ENCODE measurements at regions not wholly inside any gene's neighbourhood (a gene's known extent, or its start where the extent isn't known, plus 50 kb on each side); places are given as distances from the start of the nearest gene placed in this dataset.
"Not testable (repeated sequence)": the region's sequence is repeated elsewhere in the genome, so short reads cannot be mapped to it uniquely, and the experiment has no call there.

DNA sequence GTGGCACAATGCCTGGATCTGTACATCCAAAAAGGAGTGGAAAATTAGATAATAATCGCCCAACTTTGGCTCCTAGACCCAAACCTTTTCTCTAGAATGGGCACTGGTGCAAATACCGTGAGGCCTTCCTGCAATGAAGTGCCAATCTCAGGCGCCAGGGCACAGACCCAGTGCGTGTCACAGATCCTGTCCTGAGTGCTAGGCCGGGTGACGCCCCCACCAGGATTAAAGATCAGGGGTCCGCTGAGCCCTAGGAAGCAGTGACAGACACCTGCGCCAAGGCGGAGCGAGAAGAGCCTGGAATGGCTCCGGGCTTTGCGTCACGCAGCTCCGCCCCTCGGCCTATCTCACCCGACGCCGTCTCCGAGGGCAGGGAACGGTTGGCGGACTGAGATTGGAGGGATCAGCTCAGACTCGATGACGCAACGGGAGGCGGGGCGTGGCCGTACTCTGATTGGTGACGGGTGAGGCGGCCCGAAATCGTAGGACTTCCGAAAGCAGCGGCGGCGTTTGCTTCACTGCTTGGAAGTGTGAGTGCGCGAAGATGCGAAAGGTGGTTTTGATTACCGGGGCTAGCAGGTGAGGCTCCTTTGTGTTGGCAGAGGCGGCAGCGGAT, 261.9 kb downstream of the ZNF37A start:
- POLR2A ChIA-PET, CTCF ChIA-PET: not testable (repeated sequence)

DNA sequence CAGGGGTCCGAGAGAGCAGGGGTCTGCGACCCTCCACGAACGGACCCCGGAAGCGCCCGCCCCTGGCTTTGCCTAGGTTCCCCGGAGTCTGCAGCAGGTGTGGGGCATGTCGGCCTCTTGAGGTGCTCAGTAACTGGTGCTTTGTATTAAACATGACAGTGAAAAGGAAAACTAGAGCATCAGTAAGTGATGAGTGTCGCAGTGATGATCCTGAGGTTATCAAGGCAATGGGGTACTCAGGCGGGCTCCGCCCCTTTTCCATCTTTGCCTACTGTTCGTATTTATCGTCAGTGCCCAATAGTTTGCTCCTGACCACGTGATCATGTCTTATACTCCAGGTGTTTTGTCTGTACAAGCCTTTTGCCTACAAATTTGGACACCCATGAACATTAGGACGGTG, 262.4 kb downstream of the ZNF37A start:
- CTCF ChIA-PET, POLR2A ChIA-PET: not testable (repeated sequence)

DNA sequence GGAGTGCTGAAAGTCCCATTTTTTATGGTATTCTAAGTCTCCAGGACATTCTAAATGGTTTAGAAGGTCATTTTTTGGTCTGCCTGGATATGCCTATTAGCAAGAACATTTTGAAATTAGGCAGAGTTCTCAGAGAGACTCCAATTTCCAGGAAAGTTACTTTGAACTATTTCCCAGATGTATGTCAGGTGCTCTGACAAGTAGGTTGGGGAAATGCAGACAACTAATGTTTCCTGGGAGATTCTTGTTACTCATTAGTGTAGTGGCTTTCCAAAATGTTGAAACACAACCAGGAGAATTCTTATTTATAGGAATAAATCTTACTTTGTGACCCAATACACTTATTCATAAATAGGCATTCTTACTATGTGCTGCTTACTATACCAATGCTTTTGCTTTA, 268.4 kb downstream of the ZNF37A start:
- POLR2A ChIA-PET, CTCF ChIA-PET: not testable (repeated sequence)

DNA sequence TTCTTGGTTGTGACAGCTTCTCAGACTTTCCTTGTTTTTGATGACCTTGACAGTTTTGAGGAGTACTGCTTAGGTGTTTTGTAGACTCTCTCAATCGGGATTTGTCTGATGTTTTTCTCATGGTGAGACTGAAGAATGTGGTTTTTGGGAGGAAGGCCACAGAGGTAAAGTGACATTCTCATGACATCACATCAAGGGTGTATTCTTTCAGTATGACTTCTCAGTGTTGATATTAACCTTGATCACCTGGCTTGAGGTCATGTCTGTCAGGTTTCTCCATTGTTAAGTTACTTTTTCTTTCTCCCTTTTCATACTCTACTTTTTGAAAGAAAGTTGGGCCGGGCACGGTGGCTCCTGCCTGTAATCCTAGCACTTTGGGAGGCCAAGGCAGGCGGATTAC, 269.9 kb downstream of the ZNF37A start:
- CTCF ChIA-PET, POLR2A ChIA-PET: not testable (repeated sequence)

DNA sequence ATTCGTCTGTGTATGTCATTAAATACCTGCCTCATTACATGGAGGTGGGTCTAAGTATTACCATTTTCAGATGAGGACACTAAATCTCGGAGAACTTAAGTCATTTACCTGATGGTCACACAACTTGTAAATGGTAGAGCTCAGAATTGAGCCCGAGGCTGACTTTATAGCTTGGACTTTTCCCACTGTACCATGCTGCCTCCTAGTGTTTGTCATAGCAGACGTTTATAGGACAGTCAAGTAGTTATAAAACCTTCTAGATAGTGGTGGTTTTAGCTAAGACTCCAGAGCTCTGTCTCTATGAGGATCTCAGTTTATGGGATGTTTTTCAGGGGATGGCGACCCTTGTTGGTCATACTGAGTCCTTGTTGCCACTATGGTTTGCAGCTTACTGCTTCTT, 271.8 kb downstream of the ZNF37A start:
- CTCF ChIA-PET, POLR2A ChIA-PET: not testable (repeated sequence)

DNA sequence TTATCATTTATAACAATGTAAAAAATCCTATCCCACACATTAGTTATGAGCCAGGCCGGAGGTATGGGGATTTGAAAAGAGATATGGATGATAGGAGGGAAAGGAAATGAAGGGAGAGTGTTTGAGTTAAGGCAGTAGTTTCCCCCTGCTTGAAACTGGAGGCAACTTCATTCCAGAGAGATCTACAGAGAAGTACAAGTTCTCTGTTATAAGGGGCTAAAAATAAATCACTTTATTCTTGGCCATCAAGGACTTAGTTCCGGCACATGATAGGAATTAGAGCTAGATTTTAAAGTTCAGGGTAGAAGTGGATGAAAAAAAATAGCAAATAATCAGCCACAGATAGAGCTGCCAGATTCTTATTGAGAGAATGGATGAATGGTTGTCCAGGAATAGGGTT, 289.7 kb downstream of the ZNF37A start:
- POLR2A ChIA-PET, CTCF ChIA-PET: not testable (repeated sequence)

DNA sequence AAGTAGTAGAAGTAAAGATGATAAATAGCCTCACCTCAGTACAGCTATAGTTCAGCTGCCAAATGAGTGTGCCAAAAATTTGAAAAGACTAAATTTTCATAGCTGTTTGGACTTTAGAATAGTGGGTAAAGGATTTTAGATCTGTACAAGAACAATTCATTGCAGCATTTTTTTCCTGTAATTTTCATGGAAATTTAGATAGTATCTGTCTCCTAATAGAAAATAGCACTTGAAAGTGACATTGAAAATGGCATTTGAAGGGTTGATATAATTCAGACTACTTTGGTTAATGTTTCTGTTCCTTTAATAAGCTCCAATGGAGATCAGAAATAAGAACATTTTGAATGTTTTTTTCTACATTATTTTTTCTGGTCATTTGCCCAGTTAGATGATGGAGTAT, 292.7 kb downstream of the ZNF37A start:
- CTCF ChIA-PET, POLR2A ChIA-PET: not testable (repeated sequence)

DNA sequence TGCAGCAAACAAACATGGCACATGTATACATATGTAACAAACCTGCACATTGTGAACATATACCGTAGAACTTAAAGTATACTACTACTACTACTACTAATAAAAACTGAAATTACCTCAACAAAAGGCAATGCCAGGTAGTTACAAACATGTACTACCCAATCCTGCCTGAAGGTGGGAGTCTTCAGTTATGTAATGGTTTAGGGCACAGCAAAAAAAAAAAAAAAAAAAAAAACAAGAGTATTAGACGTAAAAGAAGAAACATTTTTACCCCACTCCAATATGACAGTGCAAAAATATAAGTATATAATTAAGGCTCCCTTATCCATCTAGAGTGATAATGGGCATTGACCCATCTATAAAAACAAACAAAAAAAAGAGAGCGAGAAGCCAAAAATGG, 296.6 kb downstream of the ZNF37A start:
- CTCF ChIA-PET, POLR2A ChIA-PET: not testable (repeated sequence)

DNA sequence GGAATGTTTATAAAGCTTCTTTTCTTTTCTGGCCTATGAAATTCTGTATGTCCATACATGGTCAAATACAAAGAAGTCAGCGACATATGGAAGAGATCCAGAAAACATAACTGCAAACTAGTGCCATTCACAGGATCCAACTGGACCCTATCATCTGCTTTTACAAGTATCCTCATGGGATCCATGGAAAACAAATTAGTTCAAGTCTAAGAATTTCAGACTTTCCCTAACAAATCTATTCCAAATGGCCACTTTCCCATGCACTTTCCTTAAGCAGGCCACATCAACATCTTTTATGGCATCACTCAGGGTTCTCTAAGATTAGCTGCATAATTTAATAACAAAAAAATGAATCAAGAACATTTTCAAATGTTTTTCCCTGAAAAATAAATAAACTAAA, 301.3 kb downstream of the ZNF37A start:
- CTCF ChIA-PET, POLR2A ChIA-PET: not testable (repeated sequence)

DNA sequence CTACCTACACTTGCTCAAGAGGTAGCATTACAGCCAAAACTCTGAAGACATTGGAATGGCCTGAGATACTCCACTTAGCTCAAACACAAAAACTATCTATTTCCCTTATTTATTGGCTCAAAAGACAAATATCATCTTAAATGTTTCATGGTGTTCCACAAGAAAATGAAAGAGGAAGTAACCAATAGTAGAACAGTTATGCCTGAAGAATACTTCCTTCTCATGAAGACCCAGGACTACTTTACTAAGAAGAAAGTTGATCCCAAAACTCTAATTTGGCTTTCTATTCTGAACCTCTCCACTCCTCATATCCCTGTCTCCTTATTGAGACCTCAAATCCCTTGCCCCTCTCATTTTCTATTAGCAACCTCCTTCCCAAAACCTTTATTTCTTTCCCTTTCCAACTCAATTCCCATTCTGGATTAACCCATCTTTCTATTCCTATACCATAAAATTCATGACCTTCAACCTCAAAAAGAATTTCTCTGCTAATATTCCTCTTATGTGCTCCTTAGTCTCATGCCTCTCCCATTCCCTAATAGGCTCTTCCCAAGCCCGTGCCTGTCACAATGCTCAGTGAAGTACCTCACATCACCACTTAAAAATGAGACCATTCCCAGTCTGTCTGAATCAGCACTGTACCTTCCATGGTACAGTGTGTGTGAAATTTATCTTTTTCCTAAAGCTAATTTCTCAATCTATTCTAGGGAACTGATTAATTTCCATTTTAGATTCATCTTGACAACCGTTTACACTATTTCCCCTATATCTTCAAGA, 302.2 kb downstream of the ZNF37A start:
- CTCF ChIA-PET, POLR2A ChIA-PET: not testable (repeated sequence)

DNA sequence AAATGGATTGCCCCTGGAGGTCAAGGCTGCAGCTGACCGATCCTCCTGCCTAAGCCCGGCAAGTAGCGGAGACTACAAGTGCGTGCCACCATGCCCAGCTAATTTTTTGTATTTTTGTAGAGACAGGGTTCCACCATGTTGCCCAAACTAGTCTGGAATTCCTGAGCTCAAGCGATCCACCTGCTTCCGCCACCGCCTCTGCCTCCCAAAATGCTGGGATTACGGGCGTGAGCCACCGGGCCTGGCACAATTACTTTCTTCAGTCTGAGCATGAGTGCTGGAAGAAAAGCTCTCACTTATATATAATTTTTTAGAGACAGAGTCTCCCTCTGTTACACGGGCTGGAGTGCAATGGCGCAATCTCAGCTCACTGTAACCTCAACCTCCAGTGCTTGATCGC, 307.4 kb downstream of the ZNF37A start:
- POLR2A ChIA-PET: interaction anchor here (1.1 kb wide), 1 partner anchor 543 kb away, joined by 3 read pairs; no protein-coding TSS in a partner anchor
- CTCF ChIA-PET: not testable (repeated sequence)

DNA sequence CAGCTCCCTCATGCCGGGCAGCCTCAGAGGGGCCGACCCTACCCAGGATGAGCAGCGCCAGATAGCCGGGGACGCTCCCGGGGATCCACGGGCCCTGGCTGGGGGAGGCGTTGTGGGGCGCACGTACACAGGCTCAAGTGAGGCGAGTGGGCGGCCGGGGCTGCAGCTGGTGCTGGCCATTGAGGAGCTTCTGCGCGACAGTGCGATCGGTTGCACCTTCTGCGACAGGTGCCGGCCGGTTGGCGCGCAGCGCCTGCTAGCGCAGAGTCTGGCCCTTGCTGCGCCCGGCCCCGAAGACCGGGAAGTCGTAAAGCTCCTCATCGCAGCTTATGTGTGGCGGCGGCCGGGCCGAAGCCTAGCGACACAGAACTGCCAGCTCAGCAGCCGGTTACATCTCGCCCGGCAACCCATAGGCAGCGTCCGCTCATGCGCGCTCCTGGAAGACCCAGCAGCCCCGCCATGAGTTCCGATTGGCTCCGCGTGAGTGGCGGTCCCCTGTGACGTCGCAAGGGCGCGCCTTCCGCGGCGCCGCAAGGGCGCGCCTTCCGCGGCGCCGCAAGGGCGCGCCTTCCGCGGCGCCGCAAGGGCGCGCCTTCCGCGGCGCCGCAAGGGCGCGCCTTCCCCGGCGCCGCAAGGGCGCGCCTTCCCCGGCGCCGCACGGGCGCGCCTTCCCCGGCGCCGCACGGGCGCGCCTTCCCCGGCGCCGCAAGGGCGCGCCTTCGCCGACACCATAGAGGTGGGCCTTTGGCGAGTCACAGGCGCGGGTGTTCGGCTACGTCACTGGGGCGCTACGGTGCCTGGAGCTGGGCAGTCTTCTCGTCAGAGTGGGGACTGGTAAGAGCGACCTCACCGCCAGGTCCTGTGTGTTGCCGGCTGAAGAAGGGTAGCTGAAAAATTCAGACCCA, 308.6 kb downstream of the ZNF37A start:
- POLR2A ChIA-PET: interaction anchor here (0.7 to 1.4 kb wide), 4 partner anchors 309 to 427 kb away, joined by 4 read pairs; partner anchors contain the start of genes ZNF33A and ZNF37A
- CTCF ChIA-PET: not testable (repeated sequence)

DNA sequence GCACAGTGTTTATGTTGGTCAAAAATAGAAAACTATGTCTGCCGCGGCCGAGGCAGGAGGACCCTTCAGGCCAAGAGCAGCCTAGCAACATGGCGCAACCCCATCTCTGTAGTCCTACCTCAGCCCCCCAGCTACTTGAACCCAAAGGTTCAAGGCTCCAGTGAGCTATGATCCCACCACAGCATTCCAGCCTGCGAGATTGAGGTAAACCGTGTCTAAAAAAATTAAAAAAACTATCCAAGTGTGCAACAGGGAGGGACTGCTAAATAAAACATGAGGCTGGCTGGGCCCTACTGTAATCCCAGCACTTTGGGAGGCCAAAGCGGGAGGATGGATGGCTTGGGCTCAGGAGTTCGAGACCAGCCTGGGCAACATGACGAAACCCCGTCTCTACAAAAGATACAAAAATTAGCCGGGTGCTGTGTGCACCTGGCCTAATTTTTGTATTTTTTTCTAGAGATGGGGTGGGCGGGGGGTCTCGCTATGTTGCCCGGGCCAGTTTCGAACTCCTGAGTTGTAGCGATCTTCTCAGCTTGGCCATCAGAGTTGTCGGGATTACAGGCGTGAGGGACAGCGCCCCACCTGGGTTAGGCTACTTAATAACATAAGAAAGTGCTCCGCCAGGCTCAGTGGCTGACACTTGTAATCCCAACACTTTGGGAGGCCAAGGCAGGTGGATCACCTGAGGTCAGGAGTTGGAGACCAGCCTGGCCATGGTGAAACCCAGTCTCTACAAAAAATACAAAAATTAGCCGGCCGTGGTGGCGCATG, 309.4 kb downstream of the ZNF37A start:
- POLR2A ChIA-PET: interaction anchor here (0.7 to 1.4 kb wide), 3 partner anchors 310 to 428 kb away, joined by 4 read pairs; partner anchors contain the start of genes ZNF33A and ZNF37A
- CTCF ChIA-PET: not testable (repeated sequence)

DNA sequence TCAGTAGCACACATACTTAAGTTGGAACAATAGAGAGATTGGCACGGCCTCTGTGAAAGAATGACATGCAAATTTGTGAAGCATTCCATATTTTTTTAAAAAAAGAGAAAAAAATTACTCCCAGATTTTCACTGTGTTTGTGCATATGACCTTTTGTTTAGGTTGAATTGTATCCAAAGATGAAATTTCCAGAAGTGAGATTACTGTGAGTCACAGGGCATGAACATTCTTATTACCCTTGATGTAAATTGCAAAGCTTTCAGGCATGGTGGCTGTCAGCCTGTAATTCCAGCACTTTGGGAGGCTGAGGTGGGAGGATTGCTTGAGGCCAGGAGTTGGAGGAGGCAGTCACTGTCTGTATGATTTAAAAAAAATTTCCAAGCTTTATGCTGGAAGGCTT, 329.5 kb downstream of the ZNF37A start:
- POLR2A ChIA-PET, CTCF ChIA-PET: not testable (repeated sequence)

DNA sequence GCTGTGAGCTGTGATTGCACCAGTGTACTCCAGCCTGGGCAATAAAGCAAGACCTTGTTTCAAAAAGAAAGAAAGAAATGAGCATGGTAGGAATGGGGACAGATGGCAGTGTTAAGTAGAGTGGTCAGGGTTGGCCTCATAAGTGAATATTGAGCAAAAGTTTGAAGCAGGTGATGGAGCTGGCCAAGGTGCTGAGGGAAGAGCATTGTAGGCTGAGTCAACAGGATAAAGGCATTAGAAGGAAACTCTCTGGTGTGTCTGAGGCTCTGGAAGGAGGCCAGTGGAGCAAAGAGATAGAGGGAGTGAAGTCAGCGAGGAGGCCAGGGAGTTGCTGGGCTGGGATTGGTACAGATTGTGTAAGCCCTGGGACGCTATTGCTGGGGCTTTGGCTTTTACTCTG, 336.1 kb downstream of the ZNF37A start:
- CTCF ChIA-PET, POLR2A ChIA-PET: not testable (repeated sequence)

DNA sequence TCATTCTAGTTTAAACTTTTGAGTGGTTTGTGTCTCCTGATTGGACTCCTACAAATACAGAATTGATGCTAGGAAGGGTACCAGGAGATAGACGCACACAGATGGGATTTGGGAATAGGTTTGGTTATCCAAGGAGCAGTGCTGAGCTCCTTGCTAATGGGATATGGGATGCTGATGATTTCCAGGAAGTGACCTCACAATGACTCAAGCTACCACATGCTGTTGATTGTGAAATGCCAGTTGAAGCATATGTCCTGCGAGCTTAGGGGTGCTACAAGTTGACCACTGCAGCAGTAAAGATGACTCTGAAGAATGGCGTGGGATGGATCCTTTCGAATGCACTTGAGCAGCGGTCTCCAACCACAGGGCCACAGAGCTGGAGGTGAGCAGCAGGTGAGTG, 343.2 kb downstream of the ZNF37A start:
- POLR2A ChIA-PET, CTCF ChIA-PET: not testable (repeated sequence)

DNA sequence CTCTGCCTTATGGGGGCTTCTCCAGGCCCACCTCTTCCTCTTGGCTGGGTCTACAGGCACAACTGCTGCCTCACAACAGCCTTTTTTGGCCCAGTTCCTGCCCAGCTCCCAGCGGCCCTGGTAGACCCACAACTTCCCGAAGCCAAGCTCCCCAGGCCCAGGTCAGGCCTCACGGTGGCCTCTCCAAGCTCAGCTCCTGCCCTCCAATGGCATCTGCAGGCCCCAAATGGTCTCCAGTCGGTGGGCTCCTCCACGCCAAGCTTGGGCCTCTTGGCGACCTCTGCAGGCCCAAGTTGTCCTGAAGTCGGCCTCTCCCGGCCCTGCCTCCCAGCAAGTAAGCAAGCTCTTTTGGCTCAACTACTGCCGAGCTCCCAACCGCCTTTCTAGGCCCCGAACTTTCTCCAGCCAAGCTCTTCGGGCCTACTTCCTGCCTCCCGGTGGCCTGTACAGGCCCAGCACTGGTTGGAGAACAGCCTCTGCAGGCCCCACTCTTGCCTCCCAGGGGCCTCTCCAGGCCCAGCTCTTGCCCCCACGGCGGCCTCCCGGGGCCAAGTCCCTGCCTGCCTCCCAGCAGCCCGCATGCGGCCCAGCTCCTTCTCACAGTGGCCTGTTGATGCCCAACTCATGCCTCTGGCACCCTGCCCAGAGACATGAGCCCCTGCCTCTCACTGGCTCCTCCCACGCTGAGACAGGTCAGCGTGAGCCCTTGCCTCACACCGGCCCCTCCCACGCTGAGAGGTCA, 354.6 kb downstream of the ZNF37A start:
- CTCF ChIA-PET, POLR2A ChIA-PET: not testable (repeated sequence)

DNA sequence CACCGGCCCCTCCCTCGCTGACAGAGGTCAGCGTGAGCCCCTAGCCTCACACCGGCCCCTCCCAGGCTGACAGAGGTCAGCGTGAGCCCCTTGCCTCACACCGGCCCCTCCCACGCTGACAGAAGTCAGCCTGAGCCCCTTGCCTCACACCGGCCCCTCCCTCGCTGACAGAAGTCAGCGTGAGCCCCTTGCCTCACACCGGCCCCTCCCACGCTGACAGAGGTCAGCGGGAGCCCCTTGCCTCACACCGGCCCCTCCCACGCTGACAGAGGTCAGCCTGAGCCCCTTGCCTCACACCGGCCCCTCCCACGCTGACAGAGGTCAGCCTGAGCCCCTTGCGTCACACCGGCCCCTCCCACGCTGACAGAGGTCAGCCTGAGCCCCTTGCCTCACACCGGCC, 355.5 kb downstream of the ZNF37A start:
- POLR2A ChIA-PET, CTCF ChIA-PET: not testable (repeated sequence)

DNA sequence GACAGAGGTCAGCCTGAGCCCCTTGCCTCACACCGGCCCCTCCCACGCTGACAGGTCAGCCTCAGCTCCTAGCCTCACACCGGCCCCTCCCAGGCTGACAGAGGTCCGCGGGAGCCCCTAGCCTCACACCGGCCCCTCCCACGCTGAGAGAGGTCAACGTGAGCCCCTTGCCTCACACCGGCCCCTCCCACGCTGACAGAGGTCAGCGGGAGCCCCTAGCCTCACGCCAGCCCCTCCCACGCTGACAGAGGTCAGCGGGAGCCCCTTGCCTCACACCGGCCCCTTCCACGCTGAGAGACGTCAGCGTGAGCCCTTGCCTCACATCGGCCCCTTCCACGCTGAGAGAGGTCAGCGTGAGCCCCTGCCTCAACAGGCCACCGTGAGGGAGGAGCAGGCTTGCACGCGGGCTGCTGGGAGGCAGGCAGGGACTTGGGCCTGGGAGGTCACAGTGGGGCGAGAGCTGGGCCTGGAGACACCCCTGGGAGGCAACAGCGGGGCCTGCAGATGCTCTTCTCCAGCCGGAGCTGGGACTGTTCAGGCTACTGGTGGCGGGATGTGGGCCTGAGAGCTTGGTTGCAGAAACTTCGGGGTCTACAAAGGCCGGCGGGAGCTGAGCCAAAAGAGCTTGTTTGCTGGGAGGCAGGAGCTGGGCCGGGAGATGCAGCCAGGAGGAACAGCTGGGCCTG, 356.4 kb downstream of the ZNF37A start:
- POLR2A ChIA-PET, CTCF ChIA-PET: not testable (repeated sequence)
